Skeletal muscle satellite cell (primary cell): ENCODE measurements at regions not wholly inside any gene's neighbourhood (a gene's known extent, or its start where the extent isn't known, plus 50 kb on each side); places are given as distances from the start of the nearest gene placed in this dataset.

Experiments
- H3K27me3 ChIP-seq: 2 replicates; pipeline ENCODE4 v1.7.0; 2013; ENCODE audit warnings: low read length; ENCODE audit not compliant: control insufficient read depth, insufficient read depth
- H3K36me3 ChIP-seq: 2 replicates; pipeline ENCODE4 v1.7.0; 2013; ENCODE audit warnings: mild to moderate bottlenecking, control low read depth, low read length; ENCODE audit not compliant: insufficient read depth
- H3K4me1 ChIP-seq: 2 replicates; pipeline ENCODE4 v1.7.0; 2013; ENCODE audit warnings: low read length; ENCODE audit not compliant: control insufficient read depth, insufficient read depth
- H3K4me2 ChIP-seq: 2 replicates; pipeline ENCODE4 v1.7.0; 2013; ENCODE audit warnings: mild to moderate bottlenecking, low read length
- H3K4me3 ChIP-seq: 2 replicates; pipeline ENCODE4 v1.7.0; 2013; ENCODE audit warnings: low read length
- H3K9ac ChIP-seq: 2 replicates; pipeline ENCODE4 v1.7.0; 2013; ENCODE audit warnings: mild to moderate bottlenecking, low read depth, low read length, moderate library complexity
- H3K9me3 ChIP-seq: replicated peaks from 2 replicates; pipeline ENCODE4 v1.7.0; 2013; ENCODE audit warnings: mild to moderate bottlenecking, control low read depth, low read length

DNA sequence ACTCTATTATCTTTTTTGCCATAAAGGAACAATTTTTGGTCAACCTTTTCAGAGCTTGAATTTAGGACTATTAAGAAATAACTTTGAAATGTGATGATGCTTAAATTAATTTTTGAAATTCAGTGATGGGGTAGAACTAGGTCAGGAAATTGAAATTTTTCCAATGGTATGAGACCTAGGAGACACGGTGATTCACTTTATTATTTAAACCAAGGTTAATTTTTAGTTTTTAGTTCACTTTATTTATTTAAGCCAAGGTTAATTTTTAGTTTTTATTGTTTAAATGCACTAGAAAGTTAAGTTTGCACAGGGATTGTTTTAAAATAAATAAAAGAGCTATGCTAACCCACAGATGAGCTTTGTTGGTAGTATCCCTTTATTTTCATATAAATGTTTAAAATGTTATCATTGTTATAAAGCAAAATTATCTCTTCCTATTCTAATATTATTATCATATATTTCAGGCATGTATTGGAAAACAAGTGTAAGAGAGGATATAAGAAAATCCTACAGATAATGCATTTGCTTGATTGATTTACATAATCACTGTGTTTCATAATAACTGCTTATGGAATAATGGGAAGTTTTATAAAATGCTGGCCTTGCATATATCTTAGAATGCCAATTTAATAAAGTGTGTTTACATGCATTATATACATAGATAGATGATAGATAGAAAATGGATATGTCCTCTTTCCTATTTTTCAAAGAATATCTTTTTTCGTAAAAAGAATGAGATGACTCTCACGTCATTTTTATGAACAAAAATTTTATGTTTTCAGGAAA lies 163.6 kb downstream of the HGF start:
- Histone ChIP-seq H3K9me3 (no peaks in the 10 kb centered on the region), H3K4me1 (peaks cover 10% of the 10 kb centered on the region), H3K36me3 (no peaks in the 10 kb centered on the region), H3K4me2 (no peak overlapping the region), H3K9ac (no peak overlapping the region), H3K27me3 (no peaks in the 10 kb centered on the region), H3K4me3 (no peak overlapping the region)

DNA sequence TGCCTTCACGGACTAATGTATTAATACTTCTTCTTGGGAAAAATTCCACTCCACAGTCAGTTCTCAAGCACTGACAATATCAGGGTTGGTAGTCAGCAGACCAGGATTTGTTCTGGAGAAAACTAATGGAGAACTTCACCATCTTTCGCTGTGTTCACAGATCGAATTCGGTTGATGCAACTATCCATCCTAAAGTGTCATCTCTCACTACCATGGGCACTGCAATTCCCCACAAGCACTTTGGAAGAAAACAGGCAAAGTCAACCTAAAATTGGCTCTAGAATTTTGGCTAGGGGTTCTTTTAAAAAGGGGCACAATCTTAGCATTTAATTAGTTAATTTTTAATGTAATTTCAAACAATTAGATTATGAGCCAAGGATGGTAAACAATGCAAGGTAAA lies 164.4 kb downstream of the HGF start:
- H3K27me3 ChIP-seq: no peaks in the 10 kb centered on the region
- H3K4me1 ChIP-seq: peaks cover 10% of the 10 kb centered on the region
- no peak overlapping the region for H3K9ac ChIP-seq
- no peaks in the 10 kb centered on the region for H3K36me3 ChIP-seq
- no peaks in the 10 kb centered on the region for H3K9me3 ChIP-seq
- no peak overlapping the region for H3K4me2 ChIP-seq
- no peak overlapping the region for H3K4me3 ChIP-seq

DNA sequence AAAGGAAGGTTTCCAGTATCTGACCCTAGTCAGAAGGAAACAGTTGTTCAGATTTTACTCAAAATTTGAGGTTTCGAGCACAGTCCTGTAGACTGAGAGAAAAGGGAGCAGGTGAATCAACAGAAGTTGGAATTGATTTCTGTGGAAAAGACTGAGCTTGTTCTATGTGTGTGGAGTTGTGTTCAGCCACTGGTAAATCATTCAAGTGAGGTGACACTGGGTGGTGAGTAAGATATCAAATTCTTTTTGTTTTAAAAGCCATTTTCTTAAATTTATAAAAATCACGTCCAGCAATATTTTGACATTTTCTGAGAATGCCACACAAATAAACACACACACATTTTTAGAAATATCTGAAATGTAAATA lies 165.1 kb downstream of the HGF start:
- Histone ChIP-seq H3K4me2 (no peak overlapping the region), H3K27me3 (no peaks in the 10 kb centered on the region), H3K4me1 (peaks cover 13% of the 10 kb centered on the region), H3K9ac (no peak overlapping the region), H3K4me3 (no peak overlapping the region), H3K9me3 (no peaks in the 10 kb centered on the region), H3K36me3 (no peaks in the 10 kb centered on the region)

DNA sequence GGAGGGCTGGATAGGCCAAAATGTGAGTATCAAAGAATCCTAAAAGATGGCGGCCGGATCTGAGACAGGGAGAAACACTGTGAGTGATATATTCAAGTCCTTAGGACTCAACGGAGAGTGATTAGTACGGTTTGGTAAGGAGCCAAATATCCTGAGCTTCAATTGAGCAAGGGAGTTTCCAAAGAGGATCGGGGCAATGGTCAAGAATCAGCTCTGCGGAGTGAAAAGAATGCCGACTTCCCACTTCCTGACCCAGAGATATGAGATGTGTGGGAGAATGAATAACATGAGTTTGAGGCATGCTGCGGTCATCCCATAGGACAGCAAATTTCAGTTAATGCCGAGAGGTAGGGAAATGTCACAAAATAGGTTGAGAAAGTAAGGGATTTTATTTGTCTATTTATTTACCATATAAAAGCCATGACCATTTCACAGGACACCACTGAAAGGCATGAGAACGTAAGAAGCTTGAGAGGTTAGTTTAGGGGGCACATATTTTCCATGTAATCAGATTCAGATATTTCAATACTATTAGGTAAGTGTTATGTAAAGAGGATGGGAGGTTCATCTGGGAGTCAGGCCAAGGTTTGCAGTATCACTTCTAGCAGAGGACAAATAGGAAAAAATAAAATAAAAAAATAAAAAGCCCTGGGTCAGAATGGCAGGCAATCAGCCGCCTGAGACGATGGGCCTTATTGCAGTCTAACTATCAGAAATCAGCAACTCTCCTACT lies 165.6 kb downstream of the HGF start:
- Histone ChIP-seq H3K4me2 (no peak overlapping the region), H3K9ac (no peak overlapping the region), H3K4me1 (peaks cover 12% of the 10 kb centered on the region), H3K27me3 (no peaks in the 10 kb centered on the region), H3K9me3 (no peaks in the 10 kb centered on the region), H3K4me3 (no peak overlapping the region), H3K36me3 (no peaks in the 10 kb centered on the region)

DNA sequence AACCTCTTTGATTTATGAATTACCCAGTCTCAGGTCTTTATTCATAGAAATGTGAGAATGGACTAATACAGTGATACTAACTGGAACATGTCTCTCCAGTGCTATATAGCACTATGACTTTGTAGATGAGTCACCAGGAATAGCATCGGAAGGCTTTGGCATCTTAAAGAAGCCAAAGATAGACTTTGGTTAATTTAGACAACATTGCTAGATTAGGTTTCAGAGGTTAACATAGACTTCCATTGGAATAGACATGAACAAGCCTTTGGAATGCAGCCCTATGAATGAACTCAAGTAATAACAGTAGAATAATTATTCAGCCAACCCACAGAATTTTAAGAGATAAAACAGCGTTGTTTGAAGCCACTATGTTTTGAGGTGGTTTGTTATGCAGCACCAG lies 169.2 kb downstream of the HGF start:
- no peak overlapping the region for H3K4me2 ChIP-seq
- no peaks in the 10 kb centered on the region for H3K9me3 ChIP-seq
- no peaks in the 10 kb centered on the region for H3K27me3 ChIP-seq
- H3K9ac ChIP-seq: no peak overlapping the region
- peaks cover 21% of the 10 kb centered on the region for H3K4me1 ChIP-seq
- H3K36me3 ChIP-seq: no peaks in the 10 kb centered on the region
- H3K4me3 ChIP-seq: no peak overlapping the region

DNA sequence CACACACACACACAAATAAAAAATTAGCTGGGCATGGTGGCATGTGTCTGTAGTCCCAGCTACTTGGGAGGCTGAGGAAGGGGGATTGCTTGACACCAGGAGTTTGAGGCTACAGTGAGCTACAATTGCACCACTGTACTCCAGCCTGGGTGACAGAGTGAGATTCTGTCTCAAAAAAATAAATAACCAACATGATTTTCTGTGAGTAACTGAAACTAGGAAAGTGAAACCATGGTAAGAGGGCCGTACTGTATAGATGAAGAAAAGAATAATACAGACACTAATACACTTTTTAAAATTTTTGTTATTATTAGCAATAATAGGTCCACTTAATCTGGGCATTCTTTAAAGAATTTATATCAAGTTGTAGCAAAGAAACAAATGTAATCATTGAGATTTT lies 170.9 kb downstream of the HGF start:
- peaks cover 21% of the 10 kb centered on the region for H3K4me1 ChIP-seq
- no peak overlapping the region for H3K4me3 ChIP-seq
- no peaks in the 10 kb centered on the region for H3K36me3 ChIP-seq
- no peaks in the 10 kb centered on the region for H3K9me3 ChIP-seq
- no peaks in the 10 kb centered on the region for H3K27me3 ChIP-seq
- H3K4me2 ChIP-seq: no peak overlapping the region
- no peak overlapping the region for H3K9ac ChIP-seq

DNA sequence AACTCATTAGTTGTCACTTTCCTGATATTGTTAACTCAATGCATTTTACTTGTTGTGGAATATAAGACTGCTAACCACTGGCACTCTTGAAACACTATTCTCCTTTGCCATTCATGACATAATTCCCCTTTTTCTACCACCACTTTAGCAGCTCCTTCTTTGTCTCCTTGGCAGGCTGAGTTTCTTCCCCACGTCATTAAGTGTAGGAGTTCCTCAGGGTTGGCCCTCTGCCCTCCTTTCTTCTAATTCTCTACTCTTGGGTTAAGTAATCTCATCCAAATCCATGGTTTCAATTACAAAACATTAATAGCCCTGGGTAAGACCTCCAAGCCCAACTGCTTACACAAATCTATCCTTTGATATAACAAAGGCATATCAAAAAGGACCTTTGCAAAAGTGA lies 175.1 kb downstream of the HGF start:
- Histone ChIP-seq H3K4me1 (peaks cover 17% of the 10 kb centered on the region), H3K4me2 (no peak overlapping the region), H3K27me3 (no peaks in the 10 kb centered on the region), H3K9ac (no peak overlapping the region), H3K9me3 (no peaks in the 10 kb centered on the region), H3K36me3 (no peaks in the 10 kb centered on the region), H3K4me3 (no peak overlapping the region)

DNA sequence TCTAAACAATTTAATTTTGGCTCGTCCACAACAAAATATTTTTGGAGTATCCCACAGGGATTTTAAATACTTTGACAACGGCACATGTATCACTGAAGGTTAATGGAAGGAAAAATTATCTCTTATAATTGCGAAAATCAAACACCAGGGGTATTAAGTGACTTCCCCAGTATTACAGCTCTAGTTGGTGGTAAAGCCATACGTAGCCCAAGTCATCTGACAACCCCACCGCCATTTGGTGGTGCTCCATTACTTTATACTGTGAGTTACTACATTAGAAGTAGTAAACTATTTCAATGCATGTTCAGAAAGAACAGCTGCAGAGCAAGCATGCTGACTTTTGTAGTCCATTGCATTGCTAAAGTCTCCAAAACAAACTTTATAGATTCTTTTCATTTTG lies 179.7 kb downstream of the HGF start:
- H3K9me3 ChIP-seq: no peaks in the 10 kb centered on the region
- H3K4me2 ChIP-seq: no peak overlapping the region
- H3K36me3 ChIP-seq: no peaks in the 10 kb centered on the region
- H3K4me1 ChIP-seq: no peaks in the 10 kb centered on the region
- no peak overlapping the region for H3K4me3 ChIP-seq
- no peaks in the 10 kb centered on the region for H3K27me3 ChIP-seq
- H3K9ac ChIP-seq: no peak overlapping the region

DNA sequence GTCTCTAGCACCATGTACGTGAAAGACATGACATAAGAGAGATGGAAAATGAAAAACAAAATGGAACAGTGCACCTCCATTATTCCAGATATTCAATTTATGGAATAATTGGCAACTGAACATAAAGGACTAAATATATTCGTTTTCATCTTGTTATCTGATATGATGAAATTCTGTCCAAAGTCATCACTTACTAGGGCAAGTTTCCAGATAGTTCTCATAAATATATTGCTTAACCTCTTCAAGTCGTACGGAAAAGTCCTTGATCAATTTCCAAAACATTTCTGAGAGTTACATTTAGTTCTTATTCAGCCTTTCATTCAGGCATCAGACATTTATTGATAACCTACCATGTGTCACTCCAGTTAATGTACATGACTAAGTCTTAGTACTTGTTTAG lies 185.2 kb downstream of the HGF start:
- H3K36me3 ChIP-seq: no peaks in the 10 kb centered on the region
- H3K9me3 ChIP-seq: no peaks in the 10 kb centered on the region

DNA sequence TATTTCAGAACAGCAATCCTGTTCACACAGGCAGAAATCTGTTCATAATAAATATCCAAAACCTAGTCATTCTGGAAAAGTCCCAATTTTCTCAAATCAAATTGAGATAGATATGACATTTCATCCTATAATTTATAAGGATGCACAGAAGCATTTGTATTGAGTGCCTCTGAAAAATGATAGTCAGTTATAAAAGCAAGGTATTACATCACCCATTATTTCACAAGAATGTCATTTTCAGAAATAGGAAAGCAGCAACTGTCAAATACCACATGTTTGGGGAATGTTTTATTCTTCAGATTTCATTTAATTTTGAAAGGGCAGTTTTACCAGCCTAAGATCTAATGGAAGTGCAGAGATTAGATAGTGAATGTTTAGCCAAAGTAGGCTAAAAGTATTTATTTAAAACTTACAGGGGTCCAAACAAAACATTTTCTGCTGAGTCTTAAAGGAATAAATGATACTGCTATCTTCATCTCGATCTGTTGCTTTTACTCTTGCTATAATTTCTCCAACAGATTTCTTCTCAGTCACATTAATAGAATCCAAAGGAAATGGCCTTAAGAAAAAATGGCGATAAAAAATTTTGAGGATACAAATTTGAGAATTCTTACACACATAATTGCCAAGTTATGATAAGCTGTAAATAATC lies 185.8 kb downstream of the HGF start:
- H3K4me3 ChIP-seq: no peak overlapping the region
- H3K4me1 ChIP-seq: peaks cover 8% of the 10 kb centered on the region
- H3K4me2 ChIP-seq: no peak overlapping the region
- H3K9ac ChIP-seq: no peak overlapping the region
- H3K9me3 ChIP-seq: no peaks in the 10 kb centered on the region
- H3K27me3 ChIP-seq: no peaks in the 10 kb centered on the region
- H3K36me3 ChIP-seq: no peaks in the 10 kb centered on the region

More for the DNA sequence above, 185.2 kb downstream of the HGF start:
- Histone ChIP-seq H3K9ac (no peak overlapping the region), H3K4me2 (no peak overlapping the region), H3K4me1 (peaks cover 8% of the 10 kb centered on the region), H3K4me3 (no peak overlapping the region), H3K27me3 (no peaks in the 10 kb centered on the region)

DNA sequence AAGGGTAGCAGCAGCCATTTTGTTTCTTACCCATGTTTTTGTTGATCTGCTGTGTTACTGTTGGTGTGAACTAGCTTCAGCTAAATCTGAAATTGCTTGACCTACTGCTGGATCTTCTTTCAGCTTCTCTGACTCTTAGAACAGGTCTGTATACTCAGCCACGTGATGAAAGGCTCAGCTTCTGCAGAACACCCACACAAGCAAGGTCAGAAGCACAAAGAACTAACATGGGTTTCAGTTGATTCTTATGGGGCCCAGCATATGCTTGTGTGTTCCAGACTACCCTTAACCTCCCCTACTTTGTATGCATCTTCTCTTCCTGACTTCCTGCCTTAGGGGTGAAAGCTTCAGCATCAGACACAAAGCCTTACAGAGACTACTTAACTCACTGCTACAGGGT lies 186.8 kb downstream of the HGF start:
- no peaks in the 10 kb centered on the region for H3K27me3 ChIP-seq
- H3K4me3 ChIP-seq: no peak overlapping the region
- no peaks in the 10 kb centered on the region for H3K9me3 ChIP-seq
- H3K4me1 ChIP-seq: peaks cover 10% of the 10 kb centered on the region
- no peaks in the 10 kb centered on the region for H3K36me3 ChIP-seq
- no peak overlapping the region for H3K4me2 ChIP-seq
- H3K9ac ChIP-seq: no peak overlapping the region
